Right forelimb (tissue), 1 donor: ENCODE measurements at regions not wholly inside any gene's neighbourhood (a gene's known extent, or its start where the extent isn't known, plus 50 kb on each side); places are given as distances from the start of the nearest gene placed in this dataset.

Source experiments
- DNase-seq: peaks from one replicate; pipeline ENCODE4 v3.0.0-alpha.2; 2018

DNA sequence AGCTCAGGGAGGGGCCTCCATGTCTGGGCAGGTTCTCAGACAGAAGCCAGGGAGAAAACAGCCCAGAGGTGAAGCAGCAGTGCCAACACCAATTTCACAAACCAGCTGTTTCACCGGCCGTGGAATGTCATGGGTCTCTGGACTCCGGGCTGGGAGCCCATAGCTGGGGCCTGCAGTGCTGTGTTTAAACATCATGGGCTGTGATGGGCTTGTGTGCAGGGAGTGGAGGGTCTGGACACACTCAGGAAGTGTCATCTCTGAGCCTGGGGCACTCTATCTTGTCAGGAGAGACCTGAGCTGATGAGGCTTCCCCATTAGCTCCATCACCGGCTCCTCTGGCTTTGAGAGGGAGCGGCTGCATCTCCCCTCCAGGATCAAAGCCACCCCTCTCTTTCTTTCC, 173.6 kb upstream of the IGSF21 start:
- DNase-seq, result no peak

DNA sequence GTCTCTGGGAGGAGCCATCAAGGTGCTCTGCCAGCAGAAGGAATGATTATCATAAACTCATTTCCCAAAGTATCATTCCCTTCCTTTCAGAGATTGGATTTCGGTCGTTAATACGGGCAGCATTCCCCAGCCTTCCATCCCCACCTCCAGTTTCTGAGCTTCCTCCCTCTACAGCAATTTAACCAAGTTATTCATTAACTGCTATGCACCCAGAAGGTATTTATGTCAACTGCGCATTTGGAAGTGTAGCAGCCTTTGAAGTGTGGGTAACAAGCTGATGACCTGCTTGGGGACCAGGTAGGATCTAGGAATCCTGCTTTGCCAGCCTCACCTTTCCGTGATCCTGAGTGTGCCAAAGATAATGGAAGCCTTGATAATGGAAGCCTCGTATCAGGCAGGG, 172.4 kb upstream of the IGSF21 start:
- no peak for DNase-seq

DNA sequence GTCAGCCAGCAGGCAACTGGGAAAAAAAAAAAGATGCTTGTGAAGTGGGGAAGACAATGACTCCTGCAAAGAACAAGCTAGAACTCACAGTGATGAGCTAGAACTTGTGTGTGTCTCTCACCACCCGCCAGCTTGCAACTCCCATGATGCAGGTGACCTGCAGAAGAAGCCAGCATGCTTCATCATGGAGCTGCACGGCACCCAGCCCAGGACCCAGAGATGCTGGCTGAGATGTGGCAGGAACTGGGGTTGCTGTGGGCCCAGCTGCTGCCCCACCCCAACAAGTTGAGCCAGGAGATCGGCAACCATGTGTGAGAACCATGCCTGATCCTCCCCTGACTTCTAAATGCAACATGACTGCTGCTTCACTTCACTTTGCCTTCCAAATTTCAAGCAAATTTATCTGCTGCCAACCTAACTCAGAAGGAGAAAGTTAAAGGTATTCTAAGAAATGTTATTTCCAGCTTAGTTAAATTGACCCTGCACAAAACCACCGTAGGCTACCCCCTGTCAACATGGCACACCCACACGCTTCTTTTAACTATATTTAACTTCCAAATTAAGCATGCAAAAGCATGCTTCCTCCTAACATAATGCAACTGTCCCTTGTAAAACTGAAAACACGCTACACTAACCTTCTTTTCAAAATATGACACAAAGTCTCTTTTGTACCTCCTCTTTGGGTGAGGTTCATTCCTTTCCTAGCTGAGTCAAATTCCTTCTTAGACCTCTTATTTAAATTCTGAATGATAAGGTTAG, 166.0 kb upstream of the IGSF21 start:
- DNase-seq, result no peak

- DNase-seq, result no peak
These were observed 164.1 kb upstream of the IGSF21 start for GRCh38 chr1:17943506-17943905.

DNA sequence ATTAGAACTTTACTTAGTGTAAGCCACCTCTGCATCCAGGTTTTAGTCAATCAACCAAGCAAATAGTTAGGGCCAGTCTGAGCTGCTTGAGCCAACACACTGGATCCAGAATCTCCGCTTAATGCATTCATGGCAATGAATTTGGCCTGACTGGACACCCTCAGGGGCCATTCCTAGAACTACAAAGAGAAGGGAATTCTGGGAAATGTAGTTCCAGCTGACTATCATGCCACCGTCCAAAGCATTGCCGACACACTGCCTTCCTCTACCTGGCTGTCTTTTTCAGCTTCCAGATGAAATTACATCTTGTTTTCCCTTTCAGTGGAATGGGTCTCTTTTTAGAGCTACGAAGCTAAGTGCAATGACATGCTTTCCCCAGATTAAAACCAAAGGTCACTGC, 163.0 kb upstream of the IGSF21 start:
- DNase-seq, result no peak

- DNase-seq, result no peak
These were observed 161.2 kb upstream of the IGSF21 start for GRCh38 chr1:17946434-17946833.

DNA sequence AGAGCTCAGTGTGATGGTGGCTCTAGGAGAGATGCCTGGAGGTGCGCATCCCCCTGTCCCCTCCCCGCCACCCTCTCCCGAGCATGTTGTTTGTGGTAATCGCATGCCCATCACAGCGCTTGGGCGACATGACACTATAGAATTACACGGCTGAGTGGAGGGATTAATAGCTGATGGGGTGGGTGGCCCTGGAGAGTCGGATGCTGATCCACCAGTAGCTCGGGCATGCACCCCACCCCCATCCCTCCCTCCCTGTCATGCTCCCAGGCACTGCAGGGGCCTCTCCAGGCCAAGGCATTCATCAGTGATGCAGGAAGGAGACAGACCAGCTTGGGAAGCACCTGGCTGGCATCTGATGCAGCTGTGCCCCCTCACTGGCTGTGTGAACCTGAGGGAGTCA, 159.0 kb upstream of the IGSF21 start:
- DNase-seq, result no peak

DNA sequence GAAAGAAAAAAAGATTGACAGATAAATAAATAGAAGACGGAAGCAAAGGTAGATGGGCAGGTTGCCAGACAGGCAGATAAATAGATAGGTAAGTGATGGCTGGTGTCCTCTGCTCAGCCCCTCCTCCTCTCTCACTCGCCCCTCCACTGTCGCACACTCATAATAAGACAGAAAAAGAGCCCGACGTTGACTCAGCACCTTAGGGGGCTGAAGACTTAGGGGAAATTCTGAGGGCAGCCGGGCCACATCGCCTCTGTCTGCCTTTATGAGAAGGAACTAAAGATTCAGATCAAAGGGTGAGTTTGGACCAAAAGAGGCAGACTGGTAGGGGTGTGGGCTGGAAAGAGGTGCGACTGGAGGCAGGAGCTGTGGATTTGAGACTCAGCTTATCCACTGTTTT, 158.1 kb upstream of the IGSF21 start:
- no peak for DNase-seq

DNA sequence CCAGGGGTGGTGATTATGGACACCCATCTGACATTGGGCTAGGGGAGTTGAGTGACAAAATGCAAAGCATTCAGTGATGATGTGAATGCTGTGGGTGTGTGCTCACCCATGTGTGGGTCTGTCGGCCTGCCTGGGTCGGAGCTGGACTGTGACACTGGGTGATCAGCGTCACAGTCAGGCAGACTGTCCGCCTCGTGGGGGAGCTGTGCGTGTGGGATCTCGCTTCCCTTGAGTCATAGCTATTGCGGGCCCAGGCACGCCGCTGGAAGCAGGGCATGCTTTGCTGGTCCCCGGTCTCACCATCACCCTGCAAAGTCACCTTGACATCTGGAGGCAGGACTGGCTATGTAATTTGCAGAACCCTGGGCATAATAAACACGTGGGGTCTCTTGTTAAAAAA, 156.9 kb upstream of the IGSF21 start:
- no peak for DNase-seq

DNA sequence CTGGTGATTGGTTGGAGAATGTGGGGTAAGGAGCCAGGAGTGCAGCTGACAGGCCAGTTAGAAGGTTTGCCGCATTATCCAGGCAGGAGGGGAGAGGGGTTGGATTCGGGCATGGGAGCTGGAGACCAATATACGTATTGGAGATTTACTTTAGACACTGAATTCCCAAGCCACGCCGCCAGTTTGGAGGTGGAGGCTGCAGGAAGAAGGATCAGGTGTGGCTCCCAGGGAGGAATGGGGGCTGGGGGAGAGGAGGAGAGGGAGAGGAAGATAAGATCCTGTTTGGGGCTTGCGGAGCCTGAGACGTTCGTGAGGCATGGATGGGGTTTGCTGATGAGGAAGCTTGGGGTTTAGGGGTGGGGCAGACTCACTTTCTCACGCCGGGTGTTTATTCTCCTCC, 155.1 kb upstream of the IGSF21 start:
- no peak for DNase-seq

DNA sequence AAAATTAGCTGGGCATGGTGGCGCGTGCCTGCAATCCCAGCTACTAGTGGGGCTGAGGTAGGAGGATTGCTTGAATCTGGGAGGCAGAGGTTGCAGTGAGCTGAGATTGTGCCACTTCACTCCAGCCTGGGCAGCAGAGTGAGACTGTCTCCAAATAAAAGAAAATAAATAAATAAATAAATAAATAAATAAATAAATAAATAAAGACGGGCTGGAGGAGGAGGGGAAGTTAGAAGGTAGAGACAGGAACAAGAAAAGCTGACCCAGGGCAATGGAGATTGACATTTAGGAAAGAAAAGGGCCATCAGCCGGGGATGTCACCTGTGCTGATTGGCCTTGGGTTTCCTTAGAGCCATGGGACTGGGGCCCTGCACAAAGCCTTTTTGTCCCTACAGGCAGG, 153.7 kb upstream of the IGSF21 start:
- DNase-seq, result no peak

DNA sequence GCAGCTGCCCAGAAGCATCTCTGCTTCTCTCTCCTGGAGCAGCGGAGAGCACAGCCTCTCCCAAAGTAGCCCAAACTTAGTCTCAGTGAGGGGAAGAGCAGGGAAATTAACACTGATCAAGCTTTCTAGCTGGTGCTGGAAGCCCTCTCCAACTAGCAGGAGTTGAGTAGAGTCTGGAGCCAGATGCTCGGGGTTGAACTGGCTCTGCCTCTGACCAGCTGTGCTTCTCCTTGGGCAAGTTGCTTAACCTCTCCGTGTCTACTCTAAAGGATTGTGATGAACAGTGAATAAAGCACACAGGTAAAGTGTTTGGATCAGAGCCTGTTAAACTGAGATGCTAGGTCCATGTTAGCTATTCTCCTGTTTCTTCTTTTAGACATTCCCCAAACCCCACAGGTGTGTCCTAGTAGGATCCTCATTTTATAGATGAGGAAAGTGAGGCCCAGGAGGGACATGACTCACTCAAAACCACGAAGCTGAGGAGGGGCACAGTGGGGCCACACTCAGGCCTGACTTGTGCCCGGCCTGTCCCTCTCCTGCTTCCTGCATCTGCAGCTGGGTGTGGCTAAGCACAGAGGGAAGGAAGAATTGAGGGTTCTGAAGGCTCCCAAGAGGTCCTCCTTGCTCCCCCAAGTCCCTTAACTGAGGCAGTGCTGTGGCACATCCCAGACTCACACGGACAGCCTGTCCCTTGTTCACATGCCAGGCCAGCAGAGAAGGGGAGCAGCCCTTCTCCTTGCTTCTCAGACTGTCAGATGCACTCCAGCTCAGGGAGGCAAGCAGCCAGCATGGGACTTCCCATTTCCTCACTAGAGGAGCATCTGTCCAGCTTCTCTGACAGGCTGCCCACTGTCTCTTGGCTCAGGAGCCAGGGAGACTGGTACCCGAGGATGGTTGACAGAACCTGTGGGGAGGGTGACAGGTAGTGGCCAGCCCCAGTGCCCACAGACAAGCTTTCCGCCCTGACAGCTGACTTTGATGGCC, 152.0 kb upstream of the IGSF21 start:
- no peak for DNase-seq

- no peak for DNase-seq
These were observed 149.9 kb upstream of the IGSF21 start for GRCh38 chr1:17957588-17958267.

DNA sequence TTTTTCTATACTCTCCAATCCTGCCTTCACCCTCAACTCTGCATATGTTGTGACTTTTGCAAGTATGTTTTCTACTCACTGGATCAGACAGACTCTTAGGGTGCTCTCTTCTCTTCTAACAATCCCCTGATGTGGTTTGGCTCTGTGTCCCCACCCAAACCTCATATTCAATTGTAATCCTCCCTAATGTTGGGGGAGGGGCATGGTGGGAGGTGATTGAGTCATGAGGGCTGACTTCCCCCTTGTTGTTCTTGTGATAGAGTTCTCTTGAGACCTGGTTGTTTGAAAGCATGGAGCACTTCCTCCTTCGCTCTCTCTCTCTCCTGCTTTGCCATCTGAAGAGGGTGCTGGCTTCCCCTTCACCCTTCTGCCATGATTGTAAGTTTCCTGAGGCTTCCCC, 148.9 kb upstream of the IGSF21 start:
- no peak for DNase-seq

GRCh38 chr1:17963513-17963912, 144.1 kb upstream of the IGSF21 start:
- DNase-seq, result no peak

DNA sequence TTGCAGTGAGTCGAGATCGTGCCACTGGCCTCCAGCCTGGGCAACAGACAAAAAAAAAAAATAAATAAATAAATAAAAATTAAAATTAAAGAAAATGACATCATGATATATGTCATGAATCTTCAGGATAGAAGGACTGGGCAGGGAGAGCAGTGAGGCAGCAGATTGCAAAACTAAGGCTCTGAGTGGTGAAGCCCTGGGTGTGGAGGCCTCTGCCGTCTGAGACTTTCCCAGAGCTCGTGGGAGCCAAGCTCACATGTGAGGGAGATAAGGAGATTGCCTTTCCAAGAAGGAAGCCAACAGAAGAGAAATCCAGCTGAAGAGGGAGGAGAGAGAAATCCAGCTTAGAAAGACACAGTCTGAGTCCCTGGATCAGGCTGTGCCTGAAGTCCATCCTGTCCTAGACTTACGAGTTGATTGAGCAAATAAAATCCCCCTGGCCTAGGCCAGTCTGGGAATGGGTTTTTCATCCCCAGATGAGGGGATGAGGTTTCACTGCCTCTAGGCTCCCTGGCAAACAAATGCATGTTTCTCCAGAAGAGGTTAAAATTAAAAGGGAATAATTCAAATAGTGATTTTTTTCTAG, 142.0 kb upstream of the IGSF21 start:
- DNase-seq, result no peak

GRCh38 chr1:17966341-17966740, 141.3 kb upstream of the IGSF21 start:
- DNase-seq, result no peak

GRCh38 chr1:17967623-17968255, 139.9 kb upstream of the IGSF21 start:
- no peak for DNase-seq

- DNase-seq, result no peak
These were observed 136.8 kb upstream of the IGSF21 start for GRCh38 chr1:17970757-17971156.

DNA sequence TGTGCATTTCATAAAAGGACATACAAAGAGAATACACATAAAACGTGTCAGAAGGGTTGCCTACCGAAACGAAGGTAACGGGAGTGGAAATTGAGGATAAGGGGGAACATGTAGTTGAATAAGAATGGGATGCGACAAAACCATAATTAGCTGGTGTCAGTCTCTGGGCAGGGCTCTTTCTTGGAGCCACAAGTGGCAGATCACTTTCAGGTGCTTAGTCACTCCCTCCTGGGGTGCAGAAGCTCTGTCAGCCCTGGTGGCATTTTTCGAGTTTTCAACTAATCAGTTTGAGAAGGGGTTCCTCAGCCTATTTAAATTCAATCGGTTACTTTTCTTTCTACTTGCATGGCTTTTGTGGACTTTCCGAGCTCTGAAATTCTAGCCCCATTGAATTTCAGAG, 133.9 kb upstream of the IGSF21 start:
- DNase-seq, result no peak

DNA sequence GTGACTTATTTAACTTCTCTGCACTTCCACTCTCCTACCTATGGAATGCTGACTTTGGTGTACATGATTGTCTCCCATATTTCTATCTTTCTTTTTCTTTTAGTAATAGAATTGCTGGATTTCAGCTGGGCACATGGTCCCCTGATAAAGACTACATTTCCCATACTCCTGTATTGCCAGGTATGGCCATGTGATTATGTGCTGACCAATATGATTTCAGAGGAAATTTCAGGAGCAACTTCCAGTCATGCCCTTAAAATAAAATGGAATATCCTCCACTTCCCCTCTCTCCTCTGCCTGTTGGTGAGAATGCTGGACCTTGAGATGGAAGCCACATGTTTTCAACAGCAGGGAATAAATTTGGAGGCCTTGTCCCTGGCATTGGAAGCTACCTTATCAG, 130.7 kb upstream of the IGSF21 start:
- DNase-seq, result no peak

DNA sequence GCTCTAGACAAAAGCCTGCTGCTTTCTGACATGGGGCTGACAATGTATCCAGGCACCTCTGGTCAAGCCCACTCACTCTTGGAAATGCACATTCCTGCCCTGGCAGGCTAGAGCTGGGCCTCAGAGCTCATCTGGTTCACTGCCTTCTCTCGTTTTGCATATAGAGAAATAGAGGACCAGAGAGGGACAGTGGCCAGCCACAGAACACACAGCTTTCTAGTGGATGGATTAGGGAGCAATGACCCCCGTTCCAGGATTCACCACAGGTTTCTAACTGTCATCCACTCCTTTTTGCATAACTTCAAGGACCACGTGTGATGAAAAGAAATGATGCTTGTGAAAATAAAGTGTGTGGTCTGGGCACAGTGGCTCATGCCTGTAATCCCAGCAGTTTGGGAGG, 129.6 kb upstream of the IGSF21 start:
- no peak for DNase-seq

DNA sequence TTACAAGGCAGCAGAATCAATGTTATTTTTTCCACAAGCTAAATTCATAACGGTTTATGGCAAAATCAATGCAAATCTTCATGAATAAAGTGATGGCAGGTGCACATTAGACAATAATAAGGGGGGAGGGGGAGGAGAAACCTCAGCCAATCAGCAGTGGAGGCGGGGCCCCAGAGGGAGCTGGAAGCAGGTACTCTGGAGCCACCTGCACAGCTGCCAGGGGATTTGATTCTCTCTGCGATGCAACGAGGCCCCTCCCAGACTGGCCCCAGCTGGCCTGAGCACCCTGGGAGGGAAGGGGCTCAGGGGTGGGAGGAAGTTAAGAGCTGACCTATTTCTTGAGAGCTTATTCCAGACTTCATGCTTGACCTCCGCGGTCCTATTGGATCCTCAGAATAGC, 127.8 kb upstream of the IGSF21 start:
- no peak for DNase-seq
